ENCODE measurements at regions not wholly inside any gene's neighbourhood (a gene's known extent, or its start where the extent isn't known, plus 50 kb on each side); places are given as distances from the start of the nearest gene placed in this dataset.

DNA sequence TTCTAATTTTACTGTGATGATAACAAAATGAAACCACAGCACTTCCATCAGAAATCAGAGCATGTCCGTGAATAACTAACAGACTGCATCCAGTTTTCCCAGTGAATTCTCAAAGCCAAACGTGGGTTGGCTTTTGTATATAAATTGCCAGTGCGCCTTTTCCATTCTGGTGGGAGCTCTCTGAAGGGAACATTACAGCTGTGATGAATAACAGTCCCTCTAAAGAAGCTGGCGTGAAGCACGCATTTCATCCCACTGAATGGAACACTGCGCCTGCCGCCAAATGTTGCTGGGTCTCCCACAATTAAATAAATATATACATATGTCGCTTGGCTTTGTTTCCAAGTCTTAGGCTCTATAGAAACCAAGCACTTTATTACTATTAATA lies 113.0 kb upstream of the PFN2 start:
- TF ChIP-seq EP300 (IDR thresholded peaks at IDR 0.05; ENCODE audit: low read length) (no peak), SRSF7 (optimal IDR thresholded peaks at IDR 0.05; ENCODE audit: low read depth, low read length) (no peak), MED1 (CRISPR knock-in tag; IDR thresholded peaks at IDR 0.05; ENCODE audit: borderline replicate concordance) (no peak), ZNF184 (CRISPR knock-in tag; IDR thresholded peaks at IDR 0.05) (no peak)
